ENCODE measurements at regions not wholly inside any gene's neighbourhood (a gene's known extent, or its start where the extent isn't known, plus 50 kb on each side); places are given as distances from the start of the nearest gene placed in this dataset.

DNA sequence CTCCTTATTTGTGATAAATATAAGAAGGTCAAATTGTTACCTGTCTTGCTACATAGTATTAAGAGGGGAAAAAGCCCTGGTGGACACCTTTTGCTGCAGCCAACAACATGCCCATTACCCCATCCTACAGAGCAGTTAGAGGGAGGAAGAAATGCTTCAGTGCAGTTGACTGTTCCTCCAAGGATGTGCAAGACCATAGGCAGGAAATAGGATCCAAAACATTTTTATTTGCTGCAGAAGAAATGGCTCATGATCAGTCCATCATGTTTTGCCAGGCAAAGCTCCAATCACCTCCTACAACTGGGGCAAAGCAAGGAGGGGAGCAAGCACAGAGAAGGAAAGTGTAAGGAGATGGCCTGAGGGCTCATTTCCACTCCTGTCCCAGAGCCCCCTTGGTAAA, 399.1 kb upstream of the PIK3R1 start:
- TF ChIP-seq EZH2phosphoT487 (IDR thresholded peaks at IDR 0.05; ENCODE audit: borderline replicate concordance) (no peak), POLR2AphosphoS5 (IDR thresholded peaks at IDR 0.05; ENCODE audit: low read depth, low read length) (no peak), CBX3 (IDR thresholded peaks at IDR 0.05; ENCODE audit: low read depth) (no peak), POLR2A (IDR thresholded peaks at IDR 0.05; ENCODE audit: borderline replicate concordance, extremely low read depth, insufficient read depth, insufficient read length) (no peak), SP1 (IDR thresholded peaks at IDR 0.05; ENCODE audit: low read depth) (no peak), SRF (IDR thresholded peaks at IDR 0.05; ENCODE audit: low read depth) (no peak), SIN3A (IDR thresholded peaks at IDR 0.05; ENCODE audit: low read depth) (no peak), YY1 (IDR thresholded peaks at IDR 0.05; ENCODE audit: extremely low read depth, insufficient replicate concordance, low read depth, low read length) (no peak), JUND (IDR thresholded peaks at IDR 0.05) (no peak)
- TF ChIP-seq, protein P1, sequence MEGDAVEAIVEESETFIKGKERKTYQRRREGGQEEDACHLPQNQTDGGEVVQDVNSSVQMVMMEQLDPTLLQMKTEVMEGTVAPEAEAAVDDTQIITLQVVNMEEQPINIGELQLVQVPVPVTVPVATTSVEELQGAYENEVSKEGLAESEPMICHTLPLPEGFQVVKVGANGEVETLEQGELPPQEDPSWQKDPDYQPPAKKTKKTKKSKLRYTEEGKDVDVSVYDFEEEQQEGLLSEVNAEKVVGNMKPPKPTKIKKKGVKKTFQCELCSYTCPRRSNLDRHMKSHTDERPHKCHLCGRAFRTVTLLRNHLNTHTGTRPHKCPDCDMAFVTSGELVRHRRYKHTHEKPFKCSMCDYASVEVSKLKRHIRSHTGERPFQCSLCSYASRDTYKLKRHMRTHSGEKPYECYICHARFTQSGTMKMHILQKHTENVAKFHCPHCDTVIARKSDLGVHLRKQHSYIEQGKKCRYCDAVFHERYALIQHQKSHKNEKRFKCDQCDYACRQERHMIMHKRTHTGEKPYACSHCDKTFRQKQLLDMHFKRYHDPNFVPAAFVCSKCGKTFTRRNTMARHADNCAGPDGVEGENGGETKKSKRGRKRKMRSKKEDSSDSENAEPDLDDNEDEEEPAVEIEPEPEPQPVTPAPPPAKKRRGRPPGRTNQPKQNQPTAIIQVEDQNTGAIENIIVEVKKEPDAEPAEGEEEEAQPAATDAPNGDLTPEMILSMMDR (IDR thresholded peaks at IDR 0.05 in 2 of 3, conservative IDR thresholded peaks at IDR 0.05 in 1 of 3; ENCODE audit: borderline replicate concordance in 1 of 3, insufficient read depth in 1 of 3, low read depth in 2 of 3, low read length in 2 of 3): no peak
- TF ChIP-seq, protein P2, sequence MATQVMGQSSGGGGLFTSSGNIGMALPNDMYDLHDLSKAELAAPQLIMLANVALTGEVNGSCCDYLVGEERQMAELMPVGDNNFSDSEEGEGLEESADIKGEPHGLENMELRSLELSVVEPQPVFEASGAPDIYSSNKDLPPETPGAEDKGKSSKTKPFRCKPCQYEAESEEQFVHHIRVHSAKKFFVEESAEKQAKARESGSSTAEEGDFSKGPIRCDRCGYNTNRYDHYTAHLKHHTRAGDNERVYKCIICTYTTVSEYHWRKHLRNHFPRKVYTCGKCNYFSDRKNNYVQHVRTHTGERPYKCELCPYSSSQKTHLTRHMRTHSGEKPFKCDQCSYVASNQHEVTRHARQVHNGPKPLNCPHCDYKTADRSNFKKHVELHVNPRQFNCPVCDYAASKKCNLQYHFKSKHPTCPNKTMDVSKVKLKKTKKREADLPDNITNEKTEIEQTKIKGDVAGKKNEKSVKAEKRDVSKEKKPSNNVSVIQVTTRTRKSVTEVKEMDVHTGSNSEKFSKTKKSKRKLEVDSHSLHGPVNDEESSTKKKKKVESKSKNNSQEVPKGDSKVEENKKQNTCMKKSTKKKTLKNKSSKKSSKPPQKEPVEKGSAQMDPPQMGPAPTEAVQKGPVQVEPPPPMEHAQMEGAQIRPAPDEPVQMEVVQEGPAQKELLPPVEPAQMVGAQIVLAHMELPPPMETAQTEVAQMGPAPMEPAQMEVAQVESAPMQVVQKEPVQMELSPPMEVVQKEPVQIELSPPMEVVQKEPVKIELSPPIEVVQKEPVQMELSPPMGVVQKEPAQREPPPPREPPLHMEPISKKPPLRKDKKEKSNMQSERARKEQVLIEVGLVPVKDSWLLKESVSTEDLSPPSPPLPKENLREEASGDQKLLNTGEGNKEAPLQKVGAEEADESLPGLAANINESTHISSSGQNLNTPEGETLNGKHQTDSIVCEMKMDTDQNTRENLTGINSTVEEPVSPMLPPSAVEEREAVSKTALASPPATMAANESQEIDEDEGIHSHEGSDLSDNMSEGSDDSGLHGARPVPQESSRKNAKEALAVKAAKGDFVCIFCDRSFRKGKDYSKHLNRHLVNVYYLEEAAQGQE (IDR thresholded peaks at IDR 0.05; ENCODE audit: low read depth): no peak
